Caco-2 (cell line): ENCODE measurements at regions not wholly inside any gene's neighbourhood (a gene's known extent, or its start where the extent isn't known, plus 50 kb on each side); places are given as distances from the start of the nearest gene placed in this dataset.

Experiments
- BruUV-seq: library from RNA; stranded (reverse); fragments of 400-500 nt; replicated peaks from 2 replicates; lab custom pipeline; 2021; lab: Mats Ljungman, UMichigan
- CTCF ChIA-PET: fragments of 300-600 bp; sonication (Branson Sonifier 250); formaldehyde crosslinking; loops from one replicate; lab custom pipeline; 2022; ENCODE audit warnings: antibody characterized with exemption; lab: Charles Lee
- POLR2A ChIA-PET: fragments of 300-600 bp; sonication (Branson Sonifier 250); formaldehyde crosslinking; loops from one replicate; lab custom pipeline; 2022; ENCODE audit warnings: antibody characterized with exemption; lab: Charles Lee
- DNase-seq, 2 experiments: peaks; one replicate each; pipeline versions ENCODE4 v3.0.0 to v3.0.0-alpha.2; 2020 to 2022
- H3K27me3 ChIP-seq: replicated peaks from 2 replicates; pipeline ENCODE4 v1.6.0; 2011; ENCODE audit warnings: low read length; ENCODE audit not compliant: control insufficient read depth, insufficient read depth
- H3K36me3 ChIP-seq: 2 replicates; pipeline ENCODE4 v1.5.1; 2011; ENCODE audit warnings: low read length; ENCODE audit not compliant: control insufficient read depth, insufficient read depth
- H3K4me1 ChIP-seq: fragments of 250-450 bp; sonication (Bioruptor Pico); 2 replicates; pipeline ENCODE4 v1.5.1; 2020; ENCODE audit warnings: mild to moderate bottlenecking
- H3K4me3 ChIP-seq: 2 replicates; pipeline ENCODE4 v1.5.1; 2011; ENCODE audit warnings: low read depth, mild to moderate bottlenecking, control low read depth, low read length
- H3K9me3 ChIP-seq: fragments of 250-450 bp; sonication (Bioruptor Pico); 2 replicates; pipeline ENCODE4 v1.5.1; 2020; ENCODE audit warnings: mild to moderate bottlenecking, moderate library complexity
- H3K27ac Mint-ChIP-seq: one replicate; pipeline ENCODE4 v1.8.0; 2022; ENCODE audit warnings: mixed read lengths; ENCODE audit not compliant: unreplicated experiment
- H3K27me3 Mint-ChIP-seq: one replicate; pipeline ENCODE4 v1.8.0; 2022; ENCODE audit warnings: mixed read lengths; ENCODE audit not compliant: insufficient read depth, unreplicated experiment
- H3K36me3 Mint-ChIP-seq: one replicate; pipeline ENCODE4 v1.8.0; 2022; ENCODE audit warnings: mild to moderate bottlenecking, mixed read lengths; ENCODE audit not compliant: insufficient read depth, unreplicated experiment
- H3K4me1 Mint-ChIP-seq: one replicate; pipeline ENCODE4 v1.8.0; 2022; ENCODE audit warnings: low read depth, mixed read lengths; ENCODE audit not compliant: unreplicated experiment
- H3K4me3 Mint-ChIP-seq: one replicate; pipeline ENCODE4 v1.8.0; 2022; ENCODE audit warnings: mild to moderate bottlenecking, moderate library complexity, mixed read lengths; ENCODE audit not compliant: unreplicated experiment
- H3K9me3 Mint-ChIP-seq: one replicate; pipeline ENCODE4 v1.8.0; 2022; ENCODE audit warnings: mixed read lengths; ENCODE audit not compliant: unreplicated experiment
- intact Hi-C: fragments of 100-400 bp; cut with micrococcal nuclease; formaldehyde crosslinking; loops from one replicate; pipeline ENCODE4 v1.10.0; 2022; ENCODE audit not compliant: unreplicated experiment
- TF ChIP-seq, protein P1 (sequence below), 2 experiments: fragments of 200-600 bp in 1 of 2; IDR thresholded peaks; 1 replicate in 1 of 2; 2 replicates in 1 of 2; pipeline versions ENCODE4 v1.5.1 to v1.8.0; 2011 to 2022; ENCODE audit warnings: antibody characterized with exemption in 1 of 2, control low read depth in 1 of 2, inconsistent platforms in 1 of 2, low read depth in 1 of 2, low read length in 1 of 2, mild to moderate bottlenecking in 1 of 2, moderate library complexity in 1 of 2; ENCODE audit not compliant: insufficient read depth in 1 of 2, severe bottlenecking in 1 of 2, unreplicated experiment in 1 of 2

DNA sequence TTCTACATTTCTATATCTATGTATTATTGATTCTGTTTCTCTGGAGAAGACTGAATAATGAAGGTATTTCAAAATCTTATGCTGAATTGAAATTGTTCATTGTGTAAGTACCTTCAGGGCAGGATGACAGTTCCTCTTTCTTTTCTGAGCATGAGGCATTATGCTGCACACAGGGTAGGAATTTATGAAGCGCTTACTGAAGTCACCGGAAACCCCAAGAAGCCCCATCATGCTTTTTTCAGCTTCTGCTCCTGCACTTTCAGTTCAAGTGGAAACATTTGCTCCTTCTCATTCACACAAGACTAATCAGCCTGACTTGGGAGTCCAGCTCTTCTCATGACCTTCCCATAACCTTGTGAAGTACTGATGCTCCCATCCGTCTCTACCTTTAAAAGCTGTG is 314.7 kb upstream of the SORL1-AS1 start:
- Mint-ChIP-seq H3K27me3 (peaks cover 35% of the 10 kb centered on the region), H3K4me1 (no peaks in the 10 kb centered on the region), H3K36me3 (no peaks in the 10 kb centered on the region), H3K27ac (no peak overlapping the region), H3K4me3 (no peak overlapping the region), H3K9me3 (no peaks in the 10 kb centered on the region)
- H3K9me3 ChIP-seq, result no peaks in the 10 kb centered on the region
- intact Hi-C loops, result no loop called here
- H3K27me3 ChIP-seq, result peaks cover 6% of the 10 kb centered on the region
- BruUV-seq, result no TSS peak
- POLR2A ChIA-PET, result no interaction called here
- TF ChIP-seq, protein P1, sequence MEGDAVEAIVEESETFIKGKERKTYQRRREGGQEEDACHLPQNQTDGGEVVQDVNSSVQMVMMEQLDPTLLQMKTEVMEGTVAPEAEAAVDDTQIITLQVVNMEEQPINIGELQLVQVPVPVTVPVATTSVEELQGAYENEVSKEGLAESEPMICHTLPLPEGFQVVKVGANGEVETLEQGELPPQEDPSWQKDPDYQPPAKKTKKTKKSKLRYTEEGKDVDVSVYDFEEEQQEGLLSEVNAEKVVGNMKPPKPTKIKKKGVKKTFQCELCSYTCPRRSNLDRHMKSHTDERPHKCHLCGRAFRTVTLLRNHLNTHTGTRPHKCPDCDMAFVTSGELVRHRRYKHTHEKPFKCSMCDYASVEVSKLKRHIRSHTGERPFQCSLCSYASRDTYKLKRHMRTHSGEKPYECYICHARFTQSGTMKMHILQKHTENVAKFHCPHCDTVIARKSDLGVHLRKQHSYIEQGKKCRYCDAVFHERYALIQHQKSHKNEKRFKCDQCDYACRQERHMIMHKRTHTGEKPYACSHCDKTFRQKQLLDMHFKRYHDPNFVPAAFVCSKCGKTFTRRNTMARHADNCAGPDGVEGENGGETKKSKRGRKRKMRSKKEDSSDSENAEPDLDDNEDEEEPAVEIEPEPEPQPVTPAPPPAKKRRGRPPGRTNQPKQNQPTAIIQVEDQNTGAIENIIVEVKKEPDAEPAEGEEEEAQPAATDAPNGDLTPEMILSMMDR (IDR thresholded peaks at IDR 0.05; ENCODE audit: insufficient read depth in 1 of 2, low read depth in 1 of 2, low read length in 1 of 2, severe bottlenecking in 1 of 2, unreplicated experiment in 1 of 2), result no peak
- no peaks in the 10 kb centered on the region for H3K36me3 ChIP-seq
- no peak overlapping the region for H3K4me3 ChIP-seq
- no peaks in the 10 kb centered on the region for H3K4me1 ChIP-seq
- CTCF ChIA-PET, result no interaction called here
- no peak for DNase-seq

DNA sequence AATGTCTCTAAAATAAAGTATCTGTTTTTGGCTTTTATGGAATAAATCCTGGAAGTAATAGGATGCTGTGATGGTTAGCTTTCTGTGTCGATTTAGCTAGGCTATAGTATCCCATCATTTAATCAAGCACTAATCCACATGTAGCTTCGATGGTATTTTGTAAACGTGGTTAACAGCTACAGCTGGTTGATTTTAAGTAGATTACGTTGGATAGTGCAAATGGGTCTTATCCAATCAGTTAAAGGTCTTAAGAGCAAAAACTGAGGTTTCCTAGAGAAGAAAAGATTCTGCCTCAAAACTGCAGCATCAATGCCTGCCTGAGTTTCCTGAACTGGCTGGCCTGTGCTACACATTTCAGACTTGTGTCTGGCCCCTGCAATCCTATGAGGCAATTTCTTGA is 314.2 kb upstream of the SORL1-AS1 start:
- Mint-ChIP-seq H3K27me3 (peaks cover 35% of the 10 kb centered on the region), H3K36me3 (no peaks in the 10 kb centered on the region), H3K27ac (no peak overlapping the region), H3K4me1 (no peaks in the 10 kb centered on the region), H3K4me3 (no peak overlapping the region), H3K9me3 (no peaks in the 10 kb centered on the region)
- intact Hi-C loops, result no loop called here
- H3K9me3 ChIP-seq, result no peaks in the 10 kb centered on the region
- DNase-seq, result no peak
- CTCF ChIA-PET, result no interaction called here
- H3K4me3 ChIP-seq, result no peak overlapping the region
- no peaks in the 10 kb centered on the region for H3K36me3 ChIP-seq
- POLR2A ChIA-PET, result no interaction called here
- TF ChIP-seq, protein P1 (IDR thresholded peaks at IDR 0.05; ENCODE audit: insufficient read depth in 1 of 2, low read depth in 1 of 2, low read length in 1 of 2, severe bottlenecking in 1 of 2, unreplicated experiment in 1 of 2), result no peak
- peaks cover 6% of the 10 kb centered on the region for H3K27me3 ChIP-seq
- H3K4me1 ChIP-seq, result no peaks in the 10 kb centered on the region
- BruUV-seq, result no TSS peak

DNA sequence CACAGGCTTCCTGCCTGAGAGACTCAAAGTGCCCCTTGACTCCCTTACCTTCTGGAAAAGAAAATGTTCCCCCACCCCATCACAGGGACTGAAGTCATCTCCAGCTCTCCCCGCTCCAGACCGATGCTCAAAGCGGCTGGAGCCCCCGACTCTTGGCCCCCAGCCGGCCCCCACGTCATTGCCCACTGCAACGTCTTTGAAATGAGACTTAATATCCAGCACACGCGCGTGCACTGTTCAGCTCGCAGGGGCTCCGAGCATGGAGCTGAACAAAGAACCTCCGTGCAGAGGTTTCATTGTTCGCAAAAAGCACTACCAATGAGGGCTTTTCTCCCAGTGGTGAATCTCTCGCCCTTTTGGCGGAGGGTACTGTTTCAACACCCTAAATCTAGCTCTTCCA is 313.4 kb upstream of the SORL1-AS1 start:
- no peak overlapping the region for H3K4me3 ChIP-seq
- Mint-ChIP-seq H3K27me3 (peaks cover 32% of the 10 kb centered on the region), H3K4me3 (no peak overlapping the region), H3K27ac (no peak overlapping the region), H3K9me3 (no peaks in the 10 kb centered on the region), H3K4me1 (no peaks in the 10 kb centered on the region), H3K36me3 (no peaks in the 10 kb centered on the region)
- peaks cover 3% of the 10 kb centered on the region for H3K27me3 ChIP-seq
- DNase-seq, result no peak
- no TSS peak for BruUV-seq
- no peaks in the 10 kb centered on the region for H3K4me1 ChIP-seq
- CTCF ChIA-PET, result no interaction called here
- POLR2A ChIA-PET, result no interaction called here
- TF ChIP-seq, protein P1 (IDR thresholded peaks at IDR 0.05; ENCODE audit: insufficient read depth in 1 of 2, low read depth in 1 of 2, low read length in 1 of 2, severe bottlenecking in 1 of 2, unreplicated experiment in 1 of 2), result no peak
- no peaks in the 10 kb centered on the region for H3K9me3 ChIP-seq
- intact Hi-C loops, result no loop called here
- no peaks in the 10 kb centered on the region for H3K36me3 ChIP-seq
